Caco-2 (cell line): ENCODE measurements at regions not wholly inside any gene's neighbourhood (a gene's known extent, or its start where the extent isn't known, plus 50 kb on each side); places are given as distances from the start of the nearest gene placed in this dataset.

Experiments used
- BruUV-seq: library from RNA; stranded (reverse); fragments of 400-500 nt; replicated peaks from 2 replicates; lab custom pipeline; 2021; lab: Mats Ljungman, UMichigan
- CTCF ChIA-PET: fragments of 300-600 bp; sonication (Branson Sonifier 250); formaldehyde crosslinking; loops from one replicate; lab custom pipeline; 2022; ENCODE audit warnings: antibody characterized with exemption; lab: Charles Lee
- POLR2A ChIA-PET: fragments of 300-600 bp; sonication (Branson Sonifier 250); formaldehyde crosslinking; loops from one replicate; lab custom pipeline; 2022; ENCODE audit warnings: antibody characterized with exemption; lab: Charles Lee
- DNase-seq, 2 experiments: peaks; one replicate each; pipeline versions ENCODE4 v3.0.0 to v3.0.0-alpha.2; 2020 to 2022
- H3K27me3 ChIP-seq: replicated peaks from 2 replicates; pipeline ENCODE4 v1.6.0; 2011; ENCODE audit warnings: low read length; ENCODE audit not compliant: control insufficient read depth, insufficient read depth
- H3K36me3 ChIP-seq: 2 replicates; pipeline ENCODE4 v1.5.1; 2011; ENCODE audit warnings: low read length; ENCODE audit not compliant: control insufficient read depth, insufficient read depth
- H3K4me1 ChIP-seq: fragments of 250-450 bp; sonication (Bioruptor Pico); 2 replicates; pipeline ENCODE4 v1.5.1; 2020; ENCODE audit warnings: mild to moderate bottlenecking
- H3K4me3 ChIP-seq: 2 replicates; pipeline ENCODE4 v1.5.1; 2011; ENCODE audit warnings: low read depth, mild to moderate bottlenecking, control low read depth, low read length
- H3K9me3 ChIP-seq: fragments of 250-450 bp; sonication (Bioruptor Pico); 2 replicates; pipeline ENCODE4 v1.5.1; 2020; ENCODE audit warnings: mild to moderate bottlenecking, moderate library complexity
- H3K27ac Mint-ChIP-seq: one replicate; pipeline ENCODE4 v1.8.0; 2022; ENCODE audit warnings: mixed read lengths; ENCODE audit not compliant: unreplicated experiment
- H3K27me3 Mint-ChIP-seq: one replicate; pipeline ENCODE4 v1.8.0; 2022; ENCODE audit warnings: mixed read lengths; ENCODE audit not compliant: insufficient read depth, unreplicated experiment
- H3K36me3 Mint-ChIP-seq: one replicate; pipeline ENCODE4 v1.8.0; 2022; ENCODE audit warnings: mild to moderate bottlenecking, mixed read lengths; ENCODE audit not compliant: insufficient read depth, unreplicated experiment
- H3K4me1 Mint-ChIP-seq: one replicate; pipeline ENCODE4 v1.8.0; 2022; ENCODE audit warnings: low read depth, mixed read lengths; ENCODE audit not compliant: unreplicated experiment
- H3K4me3 Mint-ChIP-seq: one replicate; pipeline ENCODE4 v1.8.0; 2022; ENCODE audit warnings: mild to moderate bottlenecking, moderate library complexity, mixed read lengths; ENCODE audit not compliant: unreplicated experiment
- H3K9me3 Mint-ChIP-seq: one replicate; pipeline ENCODE4 v1.8.0; 2022; ENCODE audit warnings: mixed read lengths; ENCODE audit not compliant: unreplicated experiment
- CTCF ChIP-seq, 2 experiments: fragments of 200-600 bp in 1 of 2; IDR thresholded peaks; 1 replicate in 1 of 2; 2 replicates in 1 of 2; pipeline versions ENCODE4 v1.5.1 to v1.8.0; 2011 to 2022; ENCODE audit warnings: antibody characterized with exemption in 1 of 2, control low read depth in 1 of 2, inconsistent platforms in 1 of 2, low read depth in 1 of 2, low read length in 1 of 2, mild to moderate bottlenecking in 1 of 2, moderate library complexity in 1 of 2; ENCODE audit not compliant: insufficient read depth in 1 of 2, severe bottlenecking in 1 of 2, unreplicated experiment in 1 of 2
- intact Hi-C: fragments of 100-400 bp; cut with micrococcal nuclease; formaldehyde crosslinking; loops from one replicate; pipeline ENCODE4 v1.10.0; 2022; ENCODE audit not compliant: unreplicated experiment

DNA sequence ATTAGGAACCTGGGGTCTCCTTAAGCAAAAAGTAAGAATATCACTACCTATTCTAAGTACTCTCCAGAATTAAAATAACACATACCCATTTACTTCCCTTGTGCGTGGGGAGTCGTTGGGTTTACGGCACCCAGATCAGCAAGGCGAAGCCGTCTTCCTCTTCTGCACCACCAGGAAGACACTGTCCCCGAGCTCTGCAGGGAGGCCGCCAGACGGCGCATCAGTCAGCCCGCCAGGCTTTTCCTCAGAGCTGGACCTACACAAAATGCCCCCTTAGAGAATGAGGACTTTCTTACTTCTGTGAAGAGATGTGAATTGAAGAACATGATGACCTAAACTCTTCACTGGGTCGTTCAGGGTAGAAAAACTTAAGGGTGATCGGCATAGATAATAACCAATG lies 526.5 kb downstream of the GALR1 start:
- H3K4me3 Mint-ChIP-seq: no peak overlapping the region
- POLR2A ChIA-PET: no interaction called here
- no peak overlapping the region for H3K27ac Mint-ChIP-seq
- no TSS peak for BruUV-seq
- Histone ChIP-seq H3K9me3 (no peaks in the 10 kb centered on the region), H3K36me3 (no peaks in the 10 kb centered on the region), H3K27me3 (no peaks in the 10 kb centered on the region), H3K4me1 (no peaks in the 10 kb centered on the region), H3K4me3 (no peak overlapping the region)
- H3K27me3 Mint-ChIP-seq: no peaks in the 10 kb centered on the region
- H3K4me1 Mint-ChIP-seq: no peaks in the 10 kb centered on the region
- no peak for TF ChIP-seq CTCF (IDR thresholded peaks at IDR 0.05; ENCODE audit: insufficient read depth in 1 of 2, low read depth in 1 of 2, low read length in 1 of 2, severe bottlenecking in 1 of 2, unreplicated experiment in 1 of 2)
- H3K9me3 Mint-ChIP-seq: no peaks in the 10 kb centered on the region
- H3K36me3 Mint-ChIP-seq: no peaks in the 10 kb centered on the region
- CTCF ChIA-PET: no interaction called here
- intact Hi-C loops: no loop called here
- DNase-seq: no peak

GRCh38 chr18:77777163-77777562 lies 527.5 kb downstream of the GALR1 start:
- CTCF ChIA-PET: no interaction called here
- TF ChIP-seq CTCF (IDR thresholded peaks at IDR 0.05; ENCODE audit: insufficient read depth in 1 of 2, low read depth in 1 of 2, low read length in 1 of 2, severe bottlenecking in 1 of 2, unreplicated experiment in 1 of 2): no peak
- no peak for DNase-seq
- BruUV-seq: no TSS peak
- POLR2A ChIA-PET: no interaction called here
- Histone ChIP-seq H3K4me1 (no peaks in the 10 kb centered on the region), H3K4me3 (no peak overlapping the region), H3K27me3 (no peaks in the 10 kb centered on the region), H3K36me3 (no peaks in the 10 kb centered on the region), H3K9me3 (no peaks in the 10 kb centered on the region)
- H3K27me3 Mint-ChIP-seq: no peaks in the 10 kb centered on the region
- no peaks in the 10 kb centered on the region for H3K36me3 Mint-ChIP-seq
- intact Hi-C loops: no loop called here
- no peak overlapping the region for H3K27ac Mint-ChIP-seq
- no peak overlapping the region for H3K4me3 Mint-ChIP-seq
- no peaks in the 10 kb centered on the region for H3K4me1 Mint-ChIP-seq
- H3K9me3 Mint-ChIP-seq: no peaks in the 10 kb centered on the region

DNA sequence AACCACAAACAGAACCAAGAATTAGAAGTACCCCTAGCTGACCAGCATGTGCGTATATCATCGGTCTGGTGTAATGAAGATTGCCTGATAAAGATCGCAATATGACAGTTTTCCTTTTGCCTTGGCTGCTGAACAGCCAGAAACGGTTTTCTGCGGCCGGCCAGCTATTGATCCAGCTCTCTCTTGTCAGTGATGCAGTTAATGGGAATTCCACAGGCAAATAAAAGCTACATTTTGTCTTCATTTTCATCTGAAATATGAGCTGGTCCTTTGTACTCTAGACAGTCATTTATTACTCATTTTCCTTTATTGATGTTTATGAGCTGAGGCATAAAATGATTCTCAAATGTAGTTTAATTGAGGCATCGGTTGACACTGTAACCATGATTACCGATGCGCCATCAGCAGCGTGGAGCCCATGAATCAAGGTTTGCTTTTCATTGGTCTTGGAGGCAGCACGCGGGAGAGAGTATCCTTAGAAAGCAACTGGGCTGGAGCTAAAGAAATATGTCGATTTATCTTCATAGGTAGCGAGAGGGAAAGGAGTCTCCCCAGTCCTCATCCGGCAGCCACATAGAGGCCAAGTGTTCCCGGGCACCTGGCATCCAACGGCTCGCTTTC lies 535.2 kb downstream of the GALR1 start:
- Histone ChIP-seq H3K4me1 (no peaks in the 10 kb centered on the region), H3K36me3 (no peaks in the 10 kb centered on the region), H3K27me3 (no peaks in the 10 kb centered on the region), H3K9me3 (no peaks in the 10 kb centered on the region), H3K4me3 (no peak overlapping the region)
- Mint-ChIP-seq H3K27ac (no peak overlapping the region), H3K4me3 (no peak overlapping the region), H3K4me1 (no peaks in the 10 kb centered on the region), H3K27me3 (no peaks in the 10 kb centered on the region), H3K9me3 (no peaks in the 10 kb centered on the region), H3K36me3 (no peaks in the 10 kb centered on the region)
- CTCF ChIA-PET: no interaction called here
- POLR2A ChIA-PET: no interaction called here
- DNase-seq: no peak
- no TSS peak for BruUV-seq
- intact Hi-C loops: no loop called here
- TF ChIP-seq CTCF (IDR thresholded peaks at IDR 0.05; ENCODE audit: insufficient read depth in 1 of 2, low read depth in 1 of 2, low read length in 1 of 2, severe bottlenecking in 1 of 2, unreplicated experiment in 1 of 2): no peak
